SK-N-SH (cell line): ENCODE measurements at regions not wholly inside any gene's neighbourhood (a gene's known extent, or its start where the extent isn't known, plus 50 kb on each side); places are given as distances from the start of the nearest gene placed in this dataset.

Source experiments
- CTCF ChIA-PET: fragments of 300-600, 350-600 bp; formaldehyde crosslinking; extraction: SDS; loops from one replicate; lab custom pipeline; 2021; lab: Yijun Ruan, JAX
- POLR2A ChIA-PET: fragments of 350-600 bp; sonication (Branson Sonifier 250); formaldehyde crosslinking; extraction: SDS; loops from one replicate; lab custom pipeline; 2020; ENCODE audit warnings: antibody characterized with exemption, inconsistent platforms; lab: Yijun Ruan, JAX
- DNase-seq: peaks from one replicate; pipeline ENCODE4 v3.0.0; 2012
- H2AFZ ChIP-seq: fragments of 200-600 bp; sonication (generic); 2 replicates; pipeline ENCODE4 v1.8.1; 2016; ENCODE audit warnings: antibody characterized with exemption, mild to moderate bottlenecking, low read depth
- H3F3A ChIP-seq: fragments of 200-600 bp; sonication (generic); replicated peaks from 2 replicates; pipeline ENCODE3; 2016; ENCODE audit warnings: antibody characterized with exemption, mild to moderate bottlenecking; ENCODE audit not compliant: insufficient read depth
- H3K27ac ChIP-seq, 2 experiments: fragments of 200-500 bp in 1 of 2; fragments of 200-600 bp in 1 of 2; sonication (Bioruptor generic) in 1 of 2; sonication (generic), shearing (Covaris generic) in 1 of 2; 2 replicates each; pipeline versions ENCODE4 v1.5.1 to v1.6.1; 2014 to 2016; ENCODE audit warnings: low read depth in 2 of 2, inconsistent platforms in 1 of 2, low read length in 1 of 2, mild to moderate bottlenecking in 1 of 2, mixed read lengths in 1 of 2
- H3K27me3 ChIP-seq: fragments of 200-600 bp; sonication (generic), shearing (Covaris generic); 2 replicates; pipeline ENCODE4 v1.6.1; 2016; ENCODE audit warnings: mixed run types; ENCODE audit not compliant: insufficient read depth
- H3K36me3 ChIP-seq, 2 experiments: fragments of 200-500 bp in 1 of 2; fragments of 200-600 bp in 1 of 2; sonication (Bioruptor generic) in 1 of 2; sonication (generic) in 1 of 2; replicated peaks in 1 of 2; 2 replicates each; pipeline versions ENCODE3 to v1.5.1; 2014 to 2016; ENCODE audit warnings: low read length in 1 of 2, mild to moderate bottlenecking in 1 of 2; ENCODE audit not compliant: insufficient read depth in 2 of 2, control insufficient read depth in 1 of 2
- H3K4me1 ChIP-seq, 2 experiments: fragments of 200-500 bp in 1 of 2; fragments of 200-600 bp in 1 of 2; sonication (Bioruptor generic) in 1 of 2; sonication (generic), shearing (Covaris generic) in 1 of 2; 2 replicates each; pipeline versions ENCODE4 v1.5.1 to v1.6.1; 2014 to 2016; ENCODE audit warnings: low read depth in 1 of 2, low read length in 1 of 2, mixed run types in 1 of 2; ENCODE audit not compliant: insufficient read depth in 2 of 2, control insufficient read depth in 1 of 2
- H3K4me2 ChIP-seq: fragments of 200-600 bp; sonication (generic), shearing (Covaris generic); 2 replicates; pipeline ENCODE4 v1.6.1; 2017; ENCODE audit warnings: mixed run types
- H3K4me3 ChIP-seq, 2 experiments: fragments of 200-500 bp in 1 of 2; fragments of 200-600 bp in 1 of 2; sonication (Bioruptor generic) in 1 of 2; sonication (generic), shearing (Covaris generic) in 1 of 2; 2 replicates each; pipeline versions ENCODE4 v1.5.1 to v1.8.1; 2014 to 2016; ENCODE audit warnings: low read depth in 2 of 2, inconsistent platforms in 1 of 2, low read length in 1 of 2, mild to moderate bottlenecking in 1 of 2, mixed read lengths in 1 of 2, moderate library complexity in 1 of 2
- H3K79me2 ChIP-seq: fragments of 200-600 bp; sonication (generic); 2 replicates; pipeline ENCODE4 v1.8.1; 2017; ENCODE audit warnings: mild to moderate bottlenecking; ENCODE audit not compliant: insufficient read depth
- H3K9ac ChIP-seq: fragments of 200-600 bp; sonication (generic); 2 replicates; pipeline ENCODE4 v1.6.1; 2017; ENCODE audit warnings: mixed run types
- H3K9me2 ChIP-seq: fragments of 200-600 bp; sonication (generic); 2 replicates; pipeline ENCODE4 v1.6.1; 2017; ENCODE audit warnings: mixed run types
- H3K9me3 ChIP-seq: fragments of 200-600 bp; sonication (generic); 2 replicates; pipeline ENCODE4 v1.6.1; 2017; ENCODE audit warnings: mixed run types, mild to moderate bottlenecking, moderate library complexity
- H4K20me1 ChIP-seq: fragments of 200-600 bp; sonication (generic); 2 replicates; pipeline ENCODE4 v1.6.1; 2017; ENCODE audit warnings: mild to moderate bottlenecking, mixed run types; ENCODE audit not compliant: insufficient read depth
- CHD2 ChIP-seq: fragments of 150-350 bp; IDR thresholded peaks from 2 replicates; pipeline ENCODE4 v1.6.1; 2018; ENCODE audit warnings: low read length; ENCODE audit not compliant: partially characterized antibody
- EZH2phosphoT487 ChIP-seq: fragments of 200-600 bp; sonication (generic); IDR thresholded peaks from 2 replicates; pipeline ENCODE4 v1.6.1; 2017; ENCODE audit warnings: low read depth, mixed run types, mild to moderate bottlenecking, antibody characterized with exemption, moderate library complexity, borderline replicate concordance
- FOSL2 ChIP-seq: IDR thresholded peaks from 2 replicates; pipeline ENCODE4 v1.4.0; 2012; ENCODE audit warnings: low read depth, mild to moderate bottlenecking, moderate library complexity, borderline replicate concordance
- FOXJ3 ChIP-seq: sonication (generic); formaldehyde crosslinking; IDR thresholded peaks from 2 replicates; pipeline ENCODE4 v1.5.1; 2020; ENCODE audit warnings: mild to moderate bottlenecking, missing genetic modification reagents
- GABPA ChIP-seq: IDR thresholded peaks from 2 replicates; pipeline ENCODE4 v1.4.0; 2012; ENCODE audit warnings: low read depth, mild to moderate bottlenecking
- GATA2 ChIP-seq: sonication (generic); formaldehyde crosslinking; IDR thresholded peaks from 2 replicates; pipeline ENCODE4 v1.5.0; 2020; ENCODE audit warnings: mild to moderate bottlenecking, missing genetic modification reagents
- MXI1 ChIP-seq: IDR thresholded peaks from 2 replicates; pipeline ENCODE4 v1.6.1; 2012; ENCODE audit warnings: mild to moderate bottlenecking, low read depth, low read length, improper control_type of control experiment
- POLR2AphosphoS5 ChIP-seq: IDR thresholded peaks from 2 replicates; pipeline ENCODE4 v1.6.1; 2012; ENCODE audit warnings: low read depth, low read length
- RAD21 ChIP-seq: IDR thresholded peaks from 2 replicates; pipeline ENCODE4 v1.6.1; 2012; ENCODE audit warnings: mild to moderate bottlenecking, low read length
- RFX5 ChIP-seq: IDR thresholded peaks from 2 replicates; pipeline ENCODE4 v1.6.1; 2012; ENCODE audit warnings: mild to moderate bottlenecking, improper control_type of control experiment, low read length
- TAF1 ChIP-seq: IDR thresholded peaks from 2 replicates; pipeline ENCODE4 v1.6.1; 2012; ENCODE audit warnings: low read depth, mild to moderate bottlenecking, low read length, moderate library complexity, borderline replicate concordance
- TCF12 ChIP-seq: IDR thresholded peaks from 2 replicates; pipeline ENCODE4 v1.4.0; 2012
- TEAD4 ChIP-seq: IDR thresholded peaks from 2 replicates; pipeline ENCODE4 v1.4.0; 2012; ENCODE audit warnings: mild to moderate bottlenecking, borderline replicate concordance; ENCODE audit not compliant: insufficient read depth
- YY1 ChIP-seq: IDR thresholded peaks from 2 replicates; pipeline ENCODE4 v1.4.0; 2012; ENCODE audit warnings: low read depth, mild to moderate bottlenecking
- WGBS: methylation state at CpG from one replicate; pipeline ENCODE4 v1.1.6; 2017; ENCODE audit warnings: low lambda C conversion rate; 5-methylcytosine and 5-hydroxymethylcytosine counted together
- TF ChIP-seq, protein P1 (sequence below): IDR thresholded peaks from 2 replicates; pipeline ENCODE4; 2012
- TF ChIP-seq, protein P2 (sequence below): IDR thresholded peaks from 2 replicates; pipeline ENCODE4 v1.4.0; 2012; ENCODE audit warnings: low read depth, borderline replicate concordance
- TF ChIP-seq, protein P3 (sequence below): fragments of 150-350 bp; IDR thresholded peaks from 2 replicates; pipeline ENCODE4 v1.6.1; 2017; ENCODE audit warnings: antibody characterized with exemption, low read length, low read depth, borderline replicate concordance
- TF ChIP-seq, protein P4 (sequence below): fragments of 150-350 bp; IDR thresholded peaks from 2 replicates; pipeline ENCODE4 v1.6.1; 2016; ENCODE audit warnings: mild to moderate bottlenecking, low read depth, low read length
- TF ChIP-seq, protein P5 (sequence below): IDR thresholded peaks from 2 replicates; pipeline ENCODE4 v1.4.0; 2012; ENCODE audit warnings: low read depth, borderline replicate concordance

- H3K9me3 ChIP-seq: no peaks in the 10 kb centered on the region
- CTCF ChIA-PET: no interaction called here
Measured at GRCh38 chr2:177316756-177317155, 52.2 kb upstream of the NFE2L2 start.

GRCh38 chr2:177317443-177317842, 52.9 kb upstream of the NFE2L2 start:
- H3K9ac ChIP-seq: no peak overlapping the region
- H3K79me2 ChIP-seq: no peaks in the 10 kb centered on the region
- CTCF ChIA-PET: no interaction called here
- POLR2A ChIA-PET: no interaction called here
- H3K27ac ChIP-seq: no peak overlapping the region
- no peak for DNase-seq
- no peaks in the 10 kb centered on the region for H4K20me1 ChIP-seq
- H2AFZ ChIP-seq: no peak overlapping the region
- H3K9me2 ChIP-seq: no peaks in the 10 kb centered on the region
- H3K4me2 ChIP-seq: no peak overlapping the region
- no peaks in the 10 kb centered on the region for H3K27me3 ChIP-seq
- no peak overlapping the region for H3K4me3 ChIP-seq
- H3K4me1 ChIP-seq: 0 out of 4 replicates have a peak, but pooled peaks cover 0 to 11% of the 10 kb centered on the region in 2 experiments
- H3K36me3 ChIP-seq: peaks cover 0 to 12% of the 10 kb centered on the region in 2 experiments
- no peaks in the 10 kb centered on the region for H3K9me3 ChIP-seq
- no peak for TF ChIP-seq FOSL2
- TF ChIP-seq, protein P1, sequence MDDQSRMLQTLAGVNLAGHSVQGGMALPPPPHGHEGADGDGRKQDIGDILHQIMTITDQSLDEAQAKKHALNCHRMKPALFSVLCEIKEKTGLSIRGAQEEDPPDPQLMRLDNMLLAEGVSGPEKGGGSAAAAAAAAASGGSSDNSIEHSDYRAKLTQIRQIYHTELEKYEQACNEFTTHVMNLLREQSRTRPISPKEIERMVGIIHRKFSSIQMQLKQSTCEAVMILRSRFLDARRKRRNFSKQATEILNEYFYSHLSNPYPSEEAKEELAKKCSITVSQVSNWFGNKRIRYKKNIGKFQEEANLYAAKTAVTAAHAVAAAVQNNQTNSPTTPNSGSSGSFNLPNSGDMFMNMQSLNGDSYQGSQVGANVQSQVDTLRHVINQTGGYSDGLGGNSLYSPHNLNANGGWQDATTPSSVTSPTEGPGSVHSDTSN: no peak
- TF ChIP-seq, protein P2, sequence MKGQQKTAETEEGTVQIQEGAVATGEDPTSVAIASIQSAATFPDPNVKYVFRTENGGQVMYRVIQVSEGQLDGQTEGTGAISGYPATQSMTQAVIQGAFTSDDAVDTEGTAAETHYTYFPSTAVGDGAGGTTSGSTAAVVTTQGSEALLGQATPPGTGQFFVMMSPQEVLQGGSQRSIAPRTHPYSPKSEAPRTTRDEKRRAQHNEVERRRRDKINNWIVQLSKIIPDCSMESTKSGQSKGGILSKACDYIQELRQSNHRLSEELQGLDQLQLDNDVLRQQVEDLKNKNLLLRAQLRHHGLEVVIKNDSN: no peak
- H3F3A ChIP-seq: peaks cover 5% of the 10 kb centered on the region

More at GRCh38 chr2:177316756-177317155, 52.2 kb upstream of the NFE2L2 start:
- no peak for DNase-seq
- TF ChIP-seq RFX5: no peak
- no peak for TF ChIP-seq CHD2
- TF ChIP-seq, protein P2: no peak
- TF ChIP-seq, protein P3, sequence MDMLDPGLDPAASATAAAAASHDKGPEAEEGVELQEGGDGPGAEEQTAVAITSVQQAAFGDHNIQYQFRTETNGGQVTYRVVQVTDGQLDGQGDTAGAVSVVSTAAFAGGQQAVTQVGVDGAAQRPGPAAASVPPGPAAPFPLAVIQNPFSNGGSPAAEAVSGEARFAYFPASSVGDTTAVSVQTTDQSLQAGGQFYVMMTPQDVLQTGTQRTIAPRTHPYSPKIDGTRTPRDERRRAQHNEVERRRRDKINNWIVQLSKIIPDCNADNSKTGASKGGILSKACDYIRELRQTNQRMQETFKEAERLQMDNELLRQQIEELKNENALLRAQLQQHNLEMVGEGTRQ: no peak
- no peak for TF ChIP-seq EZH2phosphoT487
- TF ChIP-seq GATA2: no peak
- no peak for TF ChIP-seq GABPA
- TF ChIP-seq YY1: no peak
- no peak for TF ChIP-seq MXI1
- TF ChIP-seq FOXJ3 (CRISPR knock-in tag): no peak
- TF ChIP-seq TCF12: no peak
- no peak for TF ChIP-seq TEAD4
- TF ChIP-seq RAD21: no peak
- TF ChIP-seq, protein P4, sequence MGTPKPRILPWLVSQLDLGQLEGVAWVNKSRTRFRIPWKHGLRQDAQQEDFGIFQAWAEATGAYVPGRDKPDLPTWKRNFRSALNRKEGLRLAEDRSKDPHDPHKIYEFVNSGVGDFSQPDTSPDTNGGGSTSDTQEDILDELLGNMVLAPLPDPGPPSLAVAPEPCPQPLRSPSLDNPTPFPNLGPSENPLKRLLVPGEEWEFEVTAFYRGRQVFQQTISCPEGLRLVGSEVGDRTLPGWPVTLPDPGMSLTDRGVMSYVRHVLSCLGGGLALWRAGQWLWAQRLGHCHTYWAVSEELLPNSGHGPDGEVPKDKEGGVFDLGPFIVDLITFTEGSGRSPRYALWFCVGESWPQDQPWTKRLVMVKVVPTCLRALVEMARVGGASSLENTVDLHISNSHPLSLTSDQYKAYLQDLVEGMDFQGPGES: no peak
- TF ChIP-seq POLR2AphosphoS5: no peak
- TF ChIP-seq, protein P5, sequence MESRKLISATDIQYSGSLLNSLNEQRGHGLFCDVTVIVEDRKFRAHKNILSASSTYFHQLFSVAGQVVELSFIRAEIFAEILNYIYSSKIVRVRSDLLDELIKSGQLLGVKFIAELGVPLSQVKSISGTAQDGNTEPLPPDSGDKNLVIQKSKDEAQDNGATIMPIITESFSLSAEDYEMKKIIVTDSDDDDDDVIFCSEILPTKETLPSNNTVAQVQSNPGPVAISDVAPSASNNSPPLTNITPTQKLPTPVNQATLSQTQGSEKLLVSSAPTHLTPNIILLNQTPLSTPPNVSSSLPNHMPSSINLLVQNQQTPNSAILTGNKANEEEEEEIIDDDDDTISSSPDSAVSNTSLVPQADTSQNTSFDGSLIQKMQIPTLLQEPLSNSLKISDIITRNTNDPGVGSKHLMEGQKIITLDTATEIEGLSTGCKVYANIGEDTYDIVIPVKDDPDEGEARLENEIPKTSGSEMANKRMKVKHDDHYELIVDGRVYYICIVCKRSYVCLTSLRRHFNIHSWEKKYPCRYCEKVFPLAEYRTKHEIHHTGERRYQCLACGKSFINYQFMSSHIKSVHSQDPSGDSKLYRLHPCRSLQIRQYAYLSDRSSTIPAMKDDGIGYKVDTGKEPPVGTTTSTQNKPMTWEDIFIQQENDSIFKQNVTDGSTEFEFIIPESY: no peak
- TF ChIP-seq TAF1: no peak
- POLR2A ChIA-PET: no interaction called here
- Histone ChIP-seq H3K36me3 (peaks cover 0 to 10% of the 10 kb centered on the region in 2 experiments), H3K4me3 (no peak overlapping the region), H3F3A (peaks cover 5% of the 10 kb centered on the region), H3K9me2 (no peaks in the 10 kb centered on the region), H3K79me2 (no peaks in the 10 kb centered on the region), H3K4me1 (0 out of 4 replicates have a peak, but pooled peaks cover 0 to 11% of the 10 kb centered on the region in 2 experiments), H3K27me3 (no peaks in the 10 kb centered on the region), H3K4me2 (no peak overlapping the region), H2AFZ (no peak overlapping the region), H4K20me1 (no peaks in the 10 kb centered on the region), H3K9ac (no peak overlapping the region), H3K27ac (no peak overlapping the region)
- WGBS: 90% methylated on average over 1 of the region's 1 CpG
